HG03066 (cell line): ENCODE measurements at regions not wholly inside any gene's neighbourhood (a gene's known extent, or its start where the extent isn't known, plus 50 kb on each side); places are given as distances from the start of the nearest gene placed in this dataset.
"Not testable (repeated sequence)": the region's sequence is repeated elsewhere in the genome, so short reads cannot be mapped to it uniquely, and the experiment has no call there.

Experiments used
- ATAC-seq: cut with Tn5 transposase; IDR thresholded peaks from one replicate; pipeline ENCODE4 v1.9.1; 2021; ENCODE audit warnings: low read depth; ENCODE audit not compliant: unreplicated experiment

- ATAC-seq, result no peak
Measured at GRCh38 chr2:17030047-17030446, 364.4 kb upstream of the CYRIA start.

- no peak for ATAC-seq
Measured at GRCh38 chr2:17012297-17012696, 346.7 kb upstream of the CYRIA start.

- no peak for ATAC-seq
Measured at GRCh38 chr2:17010104-17010503, 344.5 kb upstream of the CYRIA start.

- ATAC-seq, result no peak
Measured at GRCh38 chr2:17000184-17000482, 334.5 kb upstream of the CYRIA start.

- no peak for ATAC-seq
Measured at GRCh38 chr2:16999347-17000183, 333.9 kb upstream of the CYRIA start.

- no peak for ATAC-seq
Measured at GRCh38 chr2:16978301-16978700, 312.7 kb upstream of the CYRIA start.

GRCh38 chr2:16974688-16975087, 309.1 kb upstream of the CYRIA start:
- ATAC-seq, result no peak

GRCh38 chr2:16973586-16974286, 308.1 kb upstream of the CYRIA start:
- ATAC-seq, result no peak

- no peak for ATAC-seq
Measured at GRCh38 chr2:16972276-16972675, 306.6 kb upstream of the CYRIA start.

- ATAC-seq, result no peak
Measured at GRCh38 chr2:16971722-16972234, 306.1 kb upstream of the CYRIA start.

- not testable (repeated sequence) for ATAC-seq
Measured at GRCh38 chr2:16970948-16971347, 305.3 kb upstream of the CYRIA start.

GRCh38 chr2:16962505-16962904, 296.9 kb upstream of the CYRIA start:
- ATAC-seq, result no peak

GRCh38 chr2:16960579-16960978, 294.9 kb upstream of the CYRIA start:
- ATAC-seq, result no peak

- no peak for ATAC-seq
Measured at GRCh38 chr2:16958266-16958665, 292.6 kb upstream of the CYRIA start.

GRCh38 chr2:16952805-16953204, 287.2 kb upstream of the CYRIA start:
- no peak for ATAC-seq

GRCh38 chr2:16952368-16952767, 286.7 kb upstream of the CYRIA start:
- ATAC-seq, result no peak

- ATAC-seq, result no peak
Measured at GRCh38 chr2:16950436-16950835, 284.8 kb upstream of the CYRIA start.

- no peak for ATAC-seq
Measured at GRCh38 chr2:16948710-16949109, 283.1 kb upstream of the CYRIA start.

- ATAC-seq, result no peak
Measured at GRCh38 chr2:16948053-16948452, 282.4 kb upstream of the CYRIA start.

- ATAC-seq, result no peak
Measured at GRCh38 chr2:16943279-16943958, 277.8 kb upstream of the CYRIA start.

- ATAC-seq, result no peak
Measured at GRCh38 chr2:16940214-16940613, 274.6 kb upstream of the CYRIA start.
